ENCODE measurements at regions not wholly inside any gene's neighbourhood (a gene's known extent, or its start where the extent isn't known, plus 50 kb on each side); places are given as distances from the start of the nearest gene placed in this dataset.

DNA sequence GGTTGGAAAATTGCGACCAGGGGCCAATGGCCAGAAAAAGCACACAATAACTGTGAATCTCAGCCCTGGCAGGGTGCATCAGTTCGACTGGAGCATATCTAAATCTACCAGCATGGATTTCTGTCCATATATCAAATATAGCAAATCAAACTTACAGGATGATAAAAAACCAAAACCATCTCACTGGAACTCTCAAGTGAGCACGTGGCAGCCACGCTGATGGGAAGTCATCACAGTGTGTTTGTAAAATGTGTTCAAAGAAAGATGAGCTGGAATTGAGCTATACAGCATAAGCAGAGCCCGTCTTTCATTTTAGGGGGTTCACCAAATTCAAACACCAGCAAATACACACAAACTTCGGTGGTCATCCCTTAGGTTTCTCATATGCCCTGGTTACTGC, 610.1 kb downstream of the AJAP1 start:
- H3K4me3 ChIP-seq (ENCODE audit: low read depth, low read length), result no peak overlapping the region
- DNase-seq (ENCODE audit: low read depth), result no peak
- TF ChIP-seq, protein P1, sequence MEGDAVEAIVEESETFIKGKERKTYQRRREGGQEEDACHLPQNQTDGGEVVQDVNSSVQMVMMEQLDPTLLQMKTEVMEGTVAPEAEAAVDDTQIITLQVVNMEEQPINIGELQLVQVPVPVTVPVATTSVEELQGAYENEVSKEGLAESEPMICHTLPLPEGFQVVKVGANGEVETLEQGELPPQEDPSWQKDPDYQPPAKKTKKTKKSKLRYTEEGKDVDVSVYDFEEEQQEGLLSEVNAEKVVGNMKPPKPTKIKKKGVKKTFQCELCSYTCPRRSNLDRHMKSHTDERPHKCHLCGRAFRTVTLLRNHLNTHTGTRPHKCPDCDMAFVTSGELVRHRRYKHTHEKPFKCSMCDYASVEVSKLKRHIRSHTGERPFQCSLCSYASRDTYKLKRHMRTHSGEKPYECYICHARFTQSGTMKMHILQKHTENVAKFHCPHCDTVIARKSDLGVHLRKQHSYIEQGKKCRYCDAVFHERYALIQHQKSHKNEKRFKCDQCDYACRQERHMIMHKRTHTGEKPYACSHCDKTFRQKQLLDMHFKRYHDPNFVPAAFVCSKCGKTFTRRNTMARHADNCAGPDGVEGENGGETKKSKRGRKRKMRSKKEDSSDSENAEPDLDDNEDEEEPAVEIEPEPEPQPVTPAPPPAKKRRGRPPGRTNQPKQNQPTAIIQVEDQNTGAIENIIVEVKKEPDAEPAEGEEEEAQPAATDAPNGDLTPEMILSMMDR (IDR thresholded peaks at IDR 0.05; ENCODE audit: control insufficient read depth, extremely low read depth, insufficient read depth), result no peak

DNA sequence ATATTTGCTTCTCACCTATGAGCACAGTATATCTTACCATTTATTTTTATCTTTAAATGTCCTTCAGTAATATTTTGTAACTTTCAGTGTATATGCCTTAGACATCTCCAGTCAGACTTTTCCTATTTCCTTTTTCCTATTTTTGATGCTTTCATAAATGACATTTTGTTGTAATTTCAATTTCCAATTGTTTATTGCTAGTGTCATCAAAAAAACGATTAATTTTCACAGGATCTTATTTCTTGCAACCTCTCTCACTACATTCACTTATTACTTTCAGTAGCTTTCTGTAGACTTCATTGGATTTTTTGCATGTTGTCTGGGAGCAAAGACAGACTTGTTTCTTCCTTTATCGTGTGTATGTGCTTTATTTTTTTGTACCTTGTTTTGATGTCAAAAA, 602.4 kb downstream of the AJAP1 start:
- H3K4me3 ChIP-seq (ENCODE audit: low read depth, low read length), result no peak overlapping the region
- DNase-seq (ENCODE audit: low read depth), result no peak
- TF ChIP-seq, protein P1 (IDR thresholded peaks at IDR 0.05; ENCODE audit: control insufficient read depth, extremely low read depth, insufficient read depth), result no peak

DNA sequence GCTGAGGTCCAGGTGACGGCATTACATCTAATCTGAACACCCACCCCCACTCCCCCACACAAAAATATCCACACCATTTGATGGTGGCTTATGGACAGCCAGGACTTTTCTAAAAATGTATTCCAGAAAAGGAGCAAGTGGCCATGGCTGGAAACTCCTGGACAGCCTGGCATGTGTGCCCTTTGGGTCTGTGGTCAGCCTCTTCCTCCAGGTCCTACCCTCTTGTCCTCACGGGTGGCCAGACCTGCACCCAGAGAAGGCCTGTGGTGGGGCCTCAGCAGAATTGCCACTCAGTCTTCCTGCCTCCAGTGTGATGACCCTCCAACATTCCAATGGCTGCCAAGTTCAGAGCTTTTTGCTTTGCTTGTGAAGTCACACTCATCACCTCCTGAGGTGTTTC, 600.6 kb downstream of the AJAP1 start:
- TF ChIP-seq, protein P1 (IDR thresholded peaks at IDR 0.05; ENCODE audit: control insufficient read depth, extremely low read depth, insufficient read depth), result no peak
- DNase-seq (ENCODE audit: low read depth), result no peak
- H3K4me3 ChIP-seq (ENCODE audit: low read depth, low read length), result no peak overlapping the region

DNA sequence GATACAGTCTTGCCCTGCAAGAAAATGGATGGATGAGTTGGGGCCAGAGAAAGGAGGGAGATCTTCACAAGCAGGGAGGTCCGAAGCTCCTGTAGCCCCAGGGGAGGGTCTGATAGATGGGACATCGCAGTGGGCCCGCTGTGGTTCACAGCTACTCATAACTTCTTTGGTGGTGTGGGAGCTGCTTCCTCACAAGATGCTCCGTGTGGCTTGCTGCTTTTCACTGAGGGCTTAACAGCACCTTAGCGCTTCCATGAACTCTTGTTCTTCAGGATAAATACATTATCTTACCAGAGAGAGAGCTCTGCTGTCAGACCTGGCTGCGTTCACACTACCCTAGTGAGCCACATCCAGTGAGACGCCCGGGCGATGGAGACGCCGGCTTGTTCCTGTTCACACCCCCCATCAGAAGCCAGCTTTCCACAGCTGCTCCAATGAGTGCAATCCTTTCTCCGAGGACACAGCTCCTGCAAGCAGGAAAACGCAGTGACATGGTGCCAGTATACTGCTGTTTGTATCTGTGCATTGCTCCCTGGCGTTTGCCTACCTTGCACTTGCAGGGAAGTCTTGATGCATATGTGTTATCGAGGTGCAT, 599.8 kb downstream of the AJAP1 start:
- DNase-seq (ENCODE audit: low read depth), result no peak
- no peak overlapping the region for H3K4me3 ChIP-seq (ENCODE audit: low read depth, low read length)
- TF ChIP-seq, protein P1 (IDR thresholded peaks at IDR 0.05; ENCODE audit: control insufficient read depth, extremely low read depth, insufficient read depth), result no peak

DNA sequence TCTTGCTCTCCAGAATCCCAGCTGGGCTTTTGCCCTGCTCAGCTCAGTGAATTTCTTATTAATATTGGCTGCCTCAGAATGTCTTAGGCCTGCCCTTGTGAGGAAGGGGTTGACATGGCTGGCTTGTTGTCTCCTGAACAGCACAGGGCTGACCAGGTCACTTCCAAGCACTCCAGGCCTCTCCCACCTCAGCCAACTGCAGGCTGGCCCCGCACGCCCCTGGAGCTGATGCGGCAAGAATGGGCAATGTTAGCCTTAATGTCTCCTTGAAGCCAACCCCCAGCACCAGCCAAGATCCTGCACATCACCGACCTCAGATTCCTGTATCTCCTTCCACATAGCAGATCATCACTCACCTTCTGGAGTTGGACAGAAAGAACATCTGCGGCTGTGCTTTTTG, 598.6 kb downstream of the AJAP1 start:
- TF ChIP-seq, protein P1 (IDR thresholded peaks at IDR 0.05; ENCODE audit: control insufficient read depth, extremely low read depth, insufficient read depth), result no peak
- DNase-seq (ENCODE audit: low read depth), result no peak
- no peak overlapping the region for H3K4me3 ChIP-seq (ENCODE audit: low read depth, low read length)

DNA sequence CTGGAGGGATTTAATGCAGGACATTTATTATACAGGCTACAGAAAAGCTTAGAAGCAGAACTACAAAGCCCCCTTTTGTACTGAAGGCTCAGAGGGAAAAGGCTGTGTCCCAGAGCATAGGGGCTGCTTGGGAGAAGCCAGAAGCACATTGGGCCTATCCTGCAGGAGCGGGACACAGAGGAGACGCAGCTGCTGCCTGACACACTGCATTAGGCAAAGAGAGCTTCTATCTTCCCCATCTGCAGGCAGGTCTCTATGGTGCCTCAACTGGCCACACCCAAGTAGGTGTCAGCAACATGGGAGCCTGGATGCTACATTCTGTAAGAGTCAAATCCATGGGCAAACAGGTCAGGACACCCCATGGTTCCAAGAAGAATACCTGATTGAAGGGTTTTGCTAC, 595.9 kb downstream of the AJAP1 start:
- no peak overlapping the region for H3K4me3 ChIP-seq (ENCODE audit: low read depth, low read length)

More for the DNA sequence above, 595.9 kb downstream of the AJAP1 start:
- TF ChIP-seq, protein P1 (IDR thresholded peaks at IDR 0.05; ENCODE audit: control insufficient read depth, extremely low read depth, insufficient read depth), result no peak
- DNase-seq (ENCODE audit: low read depth), result no peak
